SKM-1 (cell line): ENCODE measurements at regions not wholly inside any gene's neighbourhood (a gene's known extent, or its start where the extent isn't known, plus 50 kb on each side); places are given as distances from the start of the nearest gene placed in this dataset.

Source experiments
- DNase-seq: peaks from one replicate; lab custom pipeline; 2025; ENCODE audit not compliant: unreplicated experiment; lab: John Stamatoyannopoulos, UW

GRCh38 chr6:165726965-165727381 is 63.9 kb upstream of the PDE10A start:
- no peak for DNase-seq

DNA sequence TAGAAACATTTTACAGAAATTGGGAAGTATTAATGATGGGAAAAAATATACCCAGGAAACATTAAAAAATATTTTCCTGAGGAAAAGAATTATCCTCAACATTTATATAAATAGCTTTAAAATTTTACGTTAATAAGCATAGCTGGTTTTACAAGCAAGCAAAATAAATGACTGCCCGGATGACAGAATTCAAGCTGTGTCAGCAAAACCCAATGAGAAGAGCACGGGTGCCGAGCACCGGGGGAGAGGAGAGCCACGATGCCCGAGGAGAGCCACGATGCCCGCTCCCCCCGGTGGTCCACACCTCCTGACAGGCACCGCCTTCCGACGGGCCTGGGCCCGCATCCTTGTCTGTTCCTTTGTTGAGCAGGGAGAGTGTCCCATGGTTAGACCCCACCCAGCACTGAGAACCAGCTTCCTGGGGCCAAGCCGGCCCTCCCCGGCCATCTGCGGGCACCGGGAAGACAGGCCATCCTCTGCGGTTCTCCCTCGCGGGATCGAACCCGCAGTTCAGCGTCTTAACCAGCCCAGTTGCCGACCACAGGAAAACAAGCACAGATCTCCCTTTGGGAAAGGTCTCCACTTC is 63.3 kb upstream of the PDE10A start:
- DNase-seq = no peak

DNA sequence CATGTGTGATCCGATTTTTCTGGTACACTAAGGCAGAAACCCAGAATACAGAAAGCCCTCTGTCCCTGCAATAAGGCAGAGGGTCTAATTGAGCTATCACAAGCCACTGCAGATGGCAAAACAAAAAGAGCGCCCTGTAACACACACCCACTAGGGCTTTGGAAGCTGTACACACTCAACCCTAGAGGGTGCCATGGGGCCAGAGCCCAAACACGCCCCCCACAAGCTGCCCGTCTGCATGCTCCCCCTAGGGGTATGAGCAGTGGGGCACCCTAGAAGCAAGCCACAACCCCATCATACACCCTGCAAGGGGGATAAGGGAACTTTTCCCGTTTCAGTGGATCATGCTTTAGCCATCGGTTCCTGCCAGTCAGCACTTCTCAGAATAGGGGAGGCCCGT is 62.2 kb upstream of the PDE10A start:
- no peak for DNase-seq

- DNase-seq = no peak
Observed at GRCh38 chr6:165723326-165723725, 60.3 kb upstream of the PDE10A start.

- DNase-seq = no peak
Observed at GRCh38 chr6:165722022-165722421, 59.0 kb upstream of the PDE10A start.

DNA sequence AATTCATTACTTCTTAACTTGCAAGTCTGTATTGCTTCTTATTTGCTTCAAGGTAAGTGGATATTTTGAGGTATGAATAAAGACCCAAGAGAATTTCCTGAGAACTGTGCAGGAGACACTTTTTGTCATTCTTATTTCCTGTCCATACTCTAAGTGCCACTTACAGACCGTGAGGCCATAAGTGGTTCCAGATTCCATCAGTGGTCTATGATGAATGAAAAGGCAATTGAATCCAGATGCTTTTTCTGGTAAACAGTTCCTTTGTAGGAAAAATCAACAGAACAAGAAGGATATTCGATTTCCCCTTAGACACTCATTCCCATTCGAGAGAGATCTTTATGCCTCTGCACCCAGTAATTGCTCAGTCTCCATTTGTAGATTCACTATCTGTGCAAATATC is 58.3 kb upstream of the PDE10A start:
- no peak for DNase-seq

DNA sequence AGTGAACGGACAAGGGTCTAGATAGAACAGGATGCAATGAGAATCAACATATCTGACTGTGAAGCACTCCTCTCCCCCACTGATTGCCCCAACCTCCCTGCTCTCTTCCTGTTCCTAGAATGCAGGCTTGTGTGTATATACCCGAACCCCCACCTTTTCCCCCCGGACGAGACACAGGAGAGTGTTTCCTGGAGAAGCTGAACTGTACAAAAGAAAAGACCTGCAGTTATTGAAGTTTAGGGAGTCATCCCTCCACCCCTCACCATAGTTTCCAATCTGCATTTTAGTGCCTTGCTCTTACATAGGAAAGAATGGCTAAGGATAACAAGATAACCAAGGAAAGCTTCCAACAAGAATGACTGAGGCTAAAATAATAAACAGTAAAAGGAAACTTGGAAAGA is 55.5 kb upstream of the PDE10A start:
- no peak for DNase-seq

DNA sequence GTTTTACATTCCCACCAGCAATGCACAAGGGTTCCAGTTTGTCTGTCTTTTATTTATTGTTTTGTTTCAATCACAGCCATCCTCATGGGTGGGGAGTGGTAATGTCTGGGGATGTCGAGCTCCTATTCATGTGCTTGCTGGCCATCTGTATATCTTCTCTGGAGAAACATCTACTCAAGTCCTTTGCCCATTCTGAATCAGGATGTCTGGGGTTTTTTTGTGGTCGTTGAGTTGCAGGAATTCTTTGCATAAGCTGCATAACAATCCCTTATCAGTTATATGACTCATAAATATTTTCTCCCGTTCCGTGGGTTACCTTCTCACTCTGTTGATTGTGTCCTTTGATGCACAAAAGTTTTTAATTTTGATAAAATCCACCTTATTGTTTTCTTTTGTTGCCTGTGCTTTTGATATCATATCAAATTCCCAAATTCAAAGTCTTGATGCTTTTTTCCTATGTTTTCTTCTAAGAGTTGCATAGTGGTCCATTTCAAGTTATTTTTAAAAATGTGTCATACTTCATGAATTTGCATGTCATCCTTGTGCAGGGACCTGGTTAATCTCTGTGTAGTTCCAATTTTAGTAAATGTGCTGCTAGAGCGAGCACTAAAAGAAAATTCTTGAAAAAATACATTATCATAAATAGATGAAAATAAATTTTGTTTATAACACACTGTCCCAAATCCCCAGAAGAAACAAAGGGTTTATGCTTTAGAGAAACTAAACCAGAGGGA is 54.9 kb upstream of the PDE10A start:
- DNase-seq = no peak

- DNase-seq = no peak
Observed at GRCh38 chr6:165716886-165717285, 53.8 kb upstream of the PDE10A start.

DNA sequence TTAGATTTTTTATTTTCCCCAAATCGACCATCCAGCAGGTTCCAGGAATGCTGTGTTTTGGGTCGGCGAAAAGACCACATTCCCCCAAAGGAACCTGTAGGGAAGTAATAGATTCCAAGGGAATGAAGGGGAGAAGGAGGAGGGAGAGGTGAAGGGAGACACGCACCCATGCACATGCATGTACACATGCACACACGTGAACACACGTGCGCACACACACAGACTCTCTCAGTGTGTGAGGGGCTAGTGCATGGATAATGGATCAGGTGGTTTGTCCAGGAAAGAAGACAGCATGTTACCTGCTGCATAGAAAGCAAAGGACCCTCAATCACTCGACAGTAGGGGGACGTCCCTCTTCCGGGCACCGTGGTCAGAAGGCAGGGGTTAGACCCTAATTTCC is 52.4 kb upstream of the PDE10A start:
- no peak for DNase-seq

DNA sequence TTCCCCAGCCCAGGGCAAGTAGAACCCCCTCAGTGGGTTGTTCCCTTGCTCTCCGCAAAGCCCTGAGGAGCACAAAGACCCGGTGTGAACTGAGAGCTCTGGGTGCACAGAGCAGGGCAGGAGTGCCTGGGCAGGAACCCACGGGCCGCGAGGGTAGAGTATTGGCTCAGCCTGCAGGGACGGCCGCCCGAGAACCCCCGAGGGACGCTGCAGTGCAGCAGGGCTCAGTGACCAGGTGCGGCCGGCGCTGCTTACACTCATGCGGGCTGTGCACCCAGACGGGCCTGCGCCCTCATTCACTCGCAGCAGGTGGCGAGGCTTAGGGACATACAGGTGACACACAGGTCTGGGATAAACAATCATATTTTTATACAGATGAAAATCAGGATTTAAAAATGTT is 51.9 kb upstream of the PDE10A start:
- no peak for DNase-seq

GRCh38 chr6:165713845-165714466 is 50.9 kb upstream of the PDE10A start:
- no peak for DNase-seq
